Activated T-cell treated with anti-CD3 and anti-CD28 coated beads, Interleukin-2, amount 50 U/mL, for 4 hours (primary cell): ENCODE measurements at regions not wholly inside any gene's neighbourhood (a gene's known extent, or its start where the extent isn't known, plus 50 kb on each side); places are given as distances from the start of the nearest gene placed in this dataset.

Experiments used
- ATAC-seq, 2 donors: fragments of 200-7000 bp; cut with Tn5 transposase; one replicate each; pipeline ENCODE4 v1.10.0; 2021
- DNase-seq: peaks from one replicate; pipeline ENCODE4 v3.0.0-alpha.2; 2020
- H3K27me3 Mint-ChIP-seq: one replicate; pipeline ENCODE4 v1.8.0; 2021; ENCODE audit warnings: low read depth, mixed read lengths
- H3K36me3 Mint-ChIP-seq: one replicate; pipeline ENCODE4 v1.8.0; 2022; ENCODE audit warnings: mixed read lengths; ENCODE audit not compliant: insufficient read depth
- H3K4me1 Mint-ChIP-seq: one replicate; pipeline ENCODE4 v1.8.0; 2021; ENCODE audit warnings: low read depth, mixed read lengths
- H3K4me3 Mint-ChIP-seq: one replicate; pipeline ENCODE4 v1.8.0; 2021; ENCODE audit warnings: mild to moderate bottlenecking, moderate library complexity, mixed read lengths
- H3K9me3 Mint-ChIP-seq: one replicate; pipeline ENCODE4 v1.8.0; 2021; ENCODE audit warnings: mixed read lengths

- H3K4me1 Mint-ChIP-seq: peaks cover 12% of the 10 kb centered on the region
- H3K27me3 Mint-ChIP-seq: peaks cover 4% of the 10 kb centered on the region
- H3K36me3 Mint-ChIP-seq: no peaks in the 10 kb centered on the region
- ATAC-seq (peak; percentile 83), DNase-seq (peak; percentile 72)
- no peak overlapping the region for H3K4me3 Mint-ChIP-seq
- H3K9me3 Mint-ChIP-seq: no peaks in the 10 kb centered on the region
Observed at GRCh38 chr2:41869542-41870264, 178.1 kb upstream of the PKDCC start.

- H3K4me1 Mint-ChIP-seq: peaks cover 12% of the 10 kb centered on the region
- ATAC-seq (no peak), DNase-seq (no peak)
- no peaks in the 10 kb centered on the region for H3K9me3 Mint-ChIP-seq
- H3K4me3 Mint-ChIP-seq: no peak overlapping the region
- no peaks in the 10 kb centered on the region for H3K36me3 Mint-ChIP-seq
- peaks cover under 1% of the 10 kb centered on the region for H3K27me3 Mint-ChIP-seq
Observed at GRCh38 chr2:41870265-41870585, 177.6 kb upstream of the PKDCC start.

DNA sequence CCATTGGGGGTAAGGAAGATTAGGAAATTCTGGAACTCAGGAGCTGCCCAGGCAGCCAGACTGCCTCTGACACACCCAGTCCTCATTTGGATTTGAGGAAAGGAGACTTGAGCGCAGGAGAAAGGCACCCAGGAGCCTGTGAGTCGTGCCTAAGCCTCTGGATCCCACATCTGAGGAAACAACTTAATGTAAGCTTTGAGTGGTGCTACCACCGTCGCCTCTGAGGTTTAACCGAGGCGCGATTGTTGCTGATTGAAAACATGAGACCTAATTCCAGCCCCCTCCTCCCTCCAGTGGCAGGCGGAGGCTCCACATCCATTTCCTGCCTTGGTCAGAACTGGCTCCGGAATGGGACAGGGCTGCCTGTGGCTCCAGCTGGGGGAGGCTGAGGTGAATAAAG is 176.7 kb upstream of the PKDCC start:
- peak in 1 of 2 donors; percentile 23 for ATAC-seq
- H3K4me1 Mint-ChIP-seq: peaks cover 12% of the 10 kb centered on the region
- no peak overlapping the region for H3K4me3 Mint-ChIP-seq
- no peak for DNase-seq
- no peaks in the 10 kb centered on the region for H3K27me3 Mint-ChIP-seq
- no peaks in the 10 kb centered on the region for H3K36me3 Mint-ChIP-seq
- no peaks in the 10 kb centered on the region for H3K9me3 Mint-ChIP-seq

GRCh38 chr2:41872646-41873045 is 175.2 kb upstream of the PKDCC start:
- no peak for ATAC-seq
- no peak overlapping the region for H3K4me3 Mint-ChIP-seq
- DNase-seq: no peak
- no peaks in the 10 kb centered on the region for H3K27me3 Mint-ChIP-seq
- H3K9me3 Mint-ChIP-seq: no peaks in the 10 kb centered on the region
- H3K36me3 Mint-ChIP-seq: no peaks in the 10 kb centered on the region
- peaks cover 10% of the 10 kb centered on the region for H3K4me1 Mint-ChIP-seq

GRCh38 chr2:41873102-41874031 is 174.5 kb upstream of the PKDCC start:
- no peak for ATAC-seq
- Mint-ChIP-seq H3K27me3 (no peaks in the 10 kb centered on the region), H3K9me3 (no peaks in the 10 kb centered on the region), H3K36me3 (no peaks in the 10 kb centered on the region), H3K4me3 (no peak overlapping the region), H3K4me1 (peaks cover 10% of the 10 kb centered on the region)
- no peak for DNase-seq

GRCh38 chr2:41877114-41877678 is 170.6 kb upstream of the PKDCC start:
- ATAC-seq (no peak), DNase-seq (no peak)
- no peaks in the 10 kb centered on the region for H3K9me3 Mint-ChIP-seq
- H3K27me3 Mint-ChIP-seq: peaks cover 5% of the 10 kb centered on the region
- H3K4me3 Mint-ChIP-seq: no peak overlapping the region
- peaks cover 8% of the 10 kb centered on the region for H3K4me1 Mint-ChIP-seq
- H3K36me3 Mint-ChIP-seq: no peaks in the 10 kb centered on the region

GRCh38 chr2:41878056-41878455 is 169.8 kb upstream of the PKDCC start:
- DNase-seq: no peak
- Mint-ChIP-seq H3K4me1 (peaks cover 3% of the 10 kb centered on the region), H3K27me3 (peaks cover 5% of the 10 kb centered on the region), H3K36me3 (no peaks in the 10 kb centered on the region), H3K4me3 (no peak overlapping the region), H3K9me3 (no peaks in the 10 kb centered on the region)
- no peak for ATAC-seq

- Mint-ChIP-seq H3K36me3 (no peaks in the 10 kb centered on the region), H3K4me1 (peaks cover 3% of the 10 kb centered on the region)
Observed at GRCh38 chr2:41878716-41879234, 169.0 kb upstream of the PKDCC start.

GRCh38 chr2:41879235-41879916 is 168.4 kb upstream of the PKDCC start:
- ATAC-seq (peak in 1 of 2 donors; percentile 28), DNase-seq (no peak)
- H3K9me3 Mint-ChIP-seq: no peaks in the 10 kb centered on the region
- no peaks in the 10 kb centered on the region for H3K36me3 Mint-ChIP-seq
- no peak overlapping the region for H3K4me3 Mint-ChIP-seq
- H3K4me1 Mint-ChIP-seq: peaks cover 3% of the 10 kb centered on the region
- peaks cover 5% of the 10 kb centered on the region for H3K27me3 Mint-ChIP-seq

More at GRCh38 chr2:41878716-41879234, 169.0 kb upstream of the PKDCC start:
- H3K27me3 Mint-ChIP-seq: peaks cover 5% of the 10 kb centered on the region
- ATAC-seq (no peak), DNase-seq (no peak)
- no peaks in the 10 kb centered on the region for H3K9me3 Mint-ChIP-seq
- no peak overlapping the region for H3K4me3 Mint-ChIP-seq

GRCh38 chr2:41880561-41881243 is 167.1 kb upstream of the PKDCC start:
- DNase-seq (no peak), ATAC-seq (no peak)
- no peaks in the 10 kb centered on the region for H3K36me3 Mint-ChIP-seq
- peaks cover 5% of the 10 kb centered on the region for H3K27me3 Mint-ChIP-seq
- no peaks in the 10 kb centered on the region for H3K9me3 Mint-ChIP-seq
- H3K4me1 Mint-ChIP-seq: peaks cover 3% of the 10 kb centered on the region
- no peak overlapping the region for H3K4me3 Mint-ChIP-seq

DNA sequence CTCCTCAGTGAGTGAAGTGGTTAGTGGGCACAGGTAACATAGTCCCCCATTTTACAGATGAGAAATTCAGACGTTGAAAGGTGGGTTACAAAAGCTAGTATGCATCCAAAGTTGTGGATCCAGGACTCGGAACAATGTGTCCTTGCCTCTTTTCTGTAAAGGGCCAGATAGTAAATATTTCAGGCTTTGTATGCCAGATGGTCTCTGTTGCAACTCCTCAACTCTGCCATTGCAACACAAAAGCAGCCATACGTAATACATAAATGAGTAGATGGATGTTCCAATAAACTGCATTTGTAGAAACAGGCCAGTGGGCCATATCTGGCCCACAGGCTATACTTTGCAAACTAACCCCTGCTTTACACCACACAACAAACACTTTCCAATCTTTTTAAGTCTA is 166.6 kb upstream of the PKDCC start:
- Mint-ChIP-seq H3K36me3 (no peaks in the 10 kb centered on the region), H3K4me1 (peaks cover 3% of the 10 kb centered on the region), H3K9me3 (no peaks in the 10 kb centered on the region), H3K4me3 (no peak overlapping the region), H3K27me3 (peaks cover 5% of the 10 kb centered on the region)
- DNase-seq: no peak
- ATAC-seq: no peak

DNA sequence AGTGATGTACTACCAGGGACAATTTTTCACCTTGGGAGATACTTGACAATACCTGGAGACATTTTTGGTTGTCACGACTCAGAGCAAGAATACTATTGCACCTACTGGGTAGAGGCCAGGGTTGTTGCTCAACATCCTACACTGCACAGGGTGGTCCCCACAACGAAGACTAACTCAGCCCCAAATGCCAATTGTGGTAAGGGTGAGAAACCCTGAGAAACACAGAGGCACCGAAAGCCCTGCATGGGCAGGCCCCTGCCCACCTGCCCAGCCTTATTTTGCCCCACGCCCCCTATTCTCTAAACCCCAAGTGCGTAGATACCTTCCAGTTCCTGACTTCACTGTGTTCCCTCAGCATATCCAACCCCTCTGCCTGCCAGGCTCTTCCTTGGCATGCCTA is 163.1 kb upstream of the PKDCC start:
- ATAC-seq: no peak
- Mint-ChIP-seq H3K27me3 (peaks cover 8% of the 10 kb centered on the region), H3K4me3 (no peak overlapping the region), H3K36me3 (no peaks in the 10 kb centered on the region), H3K9me3 (no peaks in the 10 kb centered on the region), H3K4me1 (peaks cover under 1% of the 10 kb centered on the region)
- no peak for DNase-seq

DNA sequence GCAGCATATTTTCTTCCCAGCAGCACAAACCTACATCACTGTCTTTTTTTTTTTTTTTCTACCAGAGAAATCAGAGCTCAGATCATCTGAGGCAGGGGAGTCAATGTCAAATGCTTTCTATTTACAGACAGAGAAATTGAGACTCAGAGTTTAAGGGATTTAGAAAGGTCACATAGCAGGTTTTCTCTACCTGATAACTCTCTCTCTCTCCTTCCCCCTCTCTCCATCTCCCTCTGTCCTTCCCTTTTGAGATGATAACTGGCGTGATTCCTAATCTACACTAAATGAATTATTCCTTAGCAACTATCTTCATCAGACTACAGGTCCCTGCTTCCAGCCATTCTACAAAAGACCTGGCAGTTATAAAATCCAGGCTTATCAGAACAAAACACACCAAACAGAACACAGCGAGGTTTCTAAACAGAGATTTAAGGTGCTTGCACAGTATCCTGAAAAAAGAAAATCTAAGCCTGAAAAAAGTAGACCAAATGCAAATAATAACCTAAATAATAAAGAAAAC is 161.6 kb upstream of the PKDCC start:
- peaks cover 6% of the 10 kb centered on the region for H3K27me3 Mint-ChIP-seq
- no peaks in the 10 kb centered on the region for H3K36me3 Mint-ChIP-seq
- H3K4me1 Mint-ChIP-seq: no peaks in the 10 kb centered on the region
- no peak overlapping the region for H3K4me3 Mint-ChIP-seq
- ATAC-seq (no peak), DNase-seq (no peak)
- no peaks in the 10 kb centered on the region for H3K9me3 Mint-ChIP-seq
